ES-I3 (cell line): ENCODE measurements at regions not wholly inside any gene's neighbourhood (a gene's known extent, or its start where the extent isn't known, plus 50 kb on each side); places are given as distances from the start of the nearest gene placed in this dataset.

ENCODE experiments used
- H3K36me3 ChIP-seq: 2 replicates; pipeline ENCODE4 v1.6.1; 2013; ENCODE audit warnings: mild to moderate bottlenecking, low read length, control low read depth, moderate library complexity; ENCODE audit not compliant: insufficient read depth
- H3K4me1 ChIP-seq: 2 replicates; pipeline ENCODE4 v1.6.1; 2013; ENCODE audit warnings: mild to moderate bottlenecking, control low read depth, low read length; ENCODE audit not compliant: insufficient read depth
- H3K9ac ChIP-seq: 2 replicates; pipeline ENCODE4 v1.6.1; 2013; ENCODE audit warnings: low read depth, mild to moderate bottlenecking, low read length, moderate library complexity
- H3K9me3 ChIP-seq: 2 replicates; pipeline ENCODE4 v1.6.1; 2013; ENCODE audit warnings: mild to moderate bottlenecking, low read length, moderate library complexity; ENCODE audit not compliant: control insufficient read depth, insufficient read depth

- Histone ChIP-seq H3K9me3 (no peaks in the 10 kb centered on the region), H3K4me1 (peaks cover 7% of the 10 kb centered on the region; the same call in 1 of the 2 replicates), H3K36me3 (no peaks in the 10 kb centered on the region), H3K9ac (no peak overlapping the region)
Observed at GRCh38 chr20:39670988-39671387, 708.8 kb downstream of the DHX35 start.

- no peak overlapping the region for H3K9ac ChIP-seq
- no peaks in the 10 kb centered on the region for H3K36me3 ChIP-seq
- no peaks in the 10 kb centered on the region for H3K4me1 ChIP-seq
- H3K9me3 ChIP-seq, result no peaks in the 10 kb centered on the region
Observed at GRCh38 chr20:39669659-39670058, 707.5 kb downstream of the DHX35 start.

- H3K36me3 ChIP-seq, result no peaks in the 10 kb centered on the region
Observed at GRCh38 chr20:39668038-39668437, 705.9 kb downstream of the DHX35 start.

GRCh38 chr20:39661833-39662232, 699.7 kb downstream of the DHX35 start:
- no peak overlapping the region for H3K9ac ChIP-seq
- H3K4me1 ChIP-seq, result no peaks in the 10 kb centered on the region
- no peaks in the 10 kb centered on the region for H3K9me3 ChIP-seq
- H3K36me3 ChIP-seq, result no peaks in the 10 kb centered on the region

More at GRCh38 chr20:39668038-39668437, 705.9 kb downstream of the DHX35 start:
- Histone ChIP-seq H3K9me3 (no peaks in the 10 kb centered on the region), H3K9ac (no peak overlapping the region), H3K4me1 (no peaks in the 10 kb centered on the region)

GRCh38 chr20:39660965-39661364, 698.8 kb downstream of the DHX35 start:
- H3K9me3 ChIP-seq, result no peaks in the 10 kb centered on the region
- H3K4me1 ChIP-seq, result no peaks in the 10 kb centered on the region
- H3K9ac ChIP-seq, result no peak overlapping the region
- H3K36me3 ChIP-seq, result no peaks in the 10 kb centered on the region

GRCh38 chr20:39660226-39660625, 698.1 kb downstream of the DHX35 start:
- no peaks in the 10 kb centered on the region for H3K4me1 ChIP-seq
- H3K9me3 ChIP-seq, result no peaks in the 10 kb centered on the region
- no peak overlapping the region for H3K9ac ChIP-seq
- H3K36me3 ChIP-seq, result no peaks in the 10 kb centered on the region

GRCh38 chr20:39658662-39659409, 696.7 kb downstream of the DHX35 start:
- no peak overlapping the region for H3K9ac ChIP-seq
- H3K4me1 ChIP-seq, result no peaks in the 10 kb centered on the region
- no peaks in the 10 kb centered on the region for H3K9me3 ChIP-seq
- no peaks in the 10 kb centered on the region for H3K36me3 ChIP-seq

- Histone ChIP-seq H3K9ac (no peak overlapping the region), H3K36me3 (no peaks in the 10 kb centered on the region), H3K9me3 (no peaks in the 10 kb centered on the region), H3K4me1 (no peaks in the 10 kb centered on the region)
Observed at GRCh38 chr20:39654171-39654570, 692.0 kb downstream of the DHX35 start.

GRCh38 chr20:39651645-39652325, 689.6 kb downstream of the DHX35 start:
- no peaks in the 10 kb centered on the region for H3K36me3 ChIP-seq
- H3K9ac ChIP-seq, result no peak overlapping the region
- no peaks in the 10 kb centered on the region for H3K4me1 ChIP-seq
- no peaks in the 10 kb centered on the region for H3K9me3 ChIP-seq

- Histone ChIP-seq H3K36me3 (no peaks in the 10 kb centered on the region), H3K4me1 (no peaks in the 10 kb centered on the region), H3K9me3 (no peaks in the 10 kb centered on the region), H3K9ac (no peak overlapping the region)
Observed at GRCh38 chr20:39646874-39647413, 684.8 kb downstream of the DHX35 start.

GRCh38 chr20:39645131-39645530, 683.0 kb downstream of the DHX35 start:
- H3K9ac ChIP-seq, result no peak overlapping the region
- no peaks in the 10 kb centered on the region for H3K36me3 ChIP-seq
- no peaks in the 10 kb centered on the region for H3K4me1 ChIP-seq
- H3K9me3 ChIP-seq, result no peaks in the 10 kb centered on the region

- Histone ChIP-seq H3K9ac (no peak overlapping the region), H3K4me1 (no peaks in the 10 kb centered on the region), H3K9me3 (no peaks in the 10 kb centered on the region), H3K36me3 (no peaks in the 10 kb centered on the region)
Observed at GRCh38 chr20:39643292-39643691, 681.1 kb downstream of the DHX35 start.

- Histone ChIP-seq H3K9me3 (no peaks in the 10 kb centered on the region), H3K36me3 (no peaks in the 10 kb centered on the region), H3K4me1 (no peaks in the 10 kb centered on the region), H3K9ac (no peak overlapping the region)
Observed at GRCh38 chr20:39641423-39641822, 679.3 kb downstream of the DHX35 start.

- no peak overlapping the region for H3K9ac ChIP-seq
- no peaks in the 10 kb centered on the region for H3K9me3 ChIP-seq
- no peaks in the 10 kb centered on the region for H3K36me3 ChIP-seq
- H3K4me1 ChIP-seq, result no peaks in the 10 kb centered on the region
Observed at GRCh38 chr20:39640147-39640546, 678.0 kb downstream of the DHX35 start.

- H3K36me3 ChIP-seq, result no peaks in the 10 kb centered on the region
- no peaks in the 10 kb centered on the region for H3K9me3 ChIP-seq
- no peak overlapping the region for H3K9ac ChIP-seq
- no peaks in the 10 kb centered on the region for H3K4me1 ChIP-seq
Observed at GRCh38 chr20:39638731-39639130, 676.6 kb downstream of the DHX35 start.
